IMR-90 (cell line): ENCODE measurements at regions not wholly inside any gene's neighbourhood (a gene's known extent, or its start where the extent isn't known, plus 50 kb on each side); places are given as distances from the start of the nearest gene placed in this dataset.

Experiments used
- ATAC-seq: fragments of 200-7000 bp; cut with Tn5 transposase; 2 replicates; pipeline ENCODE4 v1.9.1; 2020; ENCODE audit warnings: low read depth, mild to moderate bottlenecking, moderate library complexity
- BruUV-seq: library from RNA; stranded (reverse); fragments of 400-500 nt; replicated peaks from 2 replicates; lab custom pipeline; 2021; lab: Mats Ljungman, UMichigan
- CTCF ChIA-PET: fragments of 300-600 bp; formaldehyde crosslinking; extraction: SDS; loops from one replicate; lab custom pipeline; 2021; ENCODE audit warnings: antibody characterized with exemption; lab: Yijun Ruan, JAX
- POLR2A ChIA-PET: fragments of 300-600 bp; sonication (Branson Sonifier 250); formaldehyde crosslinking; loops from one replicate; lab custom pipeline; 2022; ENCODE audit warnings: antibody characterized with exemption; ENCODE audit not compliant: unreplicated experiment; lab: Charles Lee
- DNase-seq: peaks from one replicate; pipeline ENCODE4 v3.0.0; 2013
- H2AFZ ChIP-seq: replicated peaks from 2 replicates; pipeline ENCODE3; 2013; ENCODE audit warnings: low read length, mild to moderate bottlenecking; ENCODE audit not compliant: poor library complexity
- H2AK5ac ChIP-seq: 2 replicates; pipeline ENCODE4 v1.6.1; 2013; ENCODE audit warnings: low read depth, low read length, inconsistent platforms
- H2AK9ac ChIP-seq: replicated peaks from 2 replicates; pipeline ENCODE3; 2013; ENCODE audit warnings: mild to moderate bottlenecking, low read depth, low read length, moderate library complexity; ENCODE audit not compliant: poor library complexity
- H2BK120ac ChIP-seq: 2 replicates; pipeline ENCODE4 v1.6.1; 2013; ENCODE audit warnings: low read depth, low read length, inconsistent platforms
- H2BK15ac ChIP-seq: 3 replicates; pipeline ENCODE4 v1.6.1; 2013; ENCODE audit warnings: low read depth, low read length, inconsistent platforms
- H2BK20ac ChIP-seq: 2 replicates; pipeline ENCODE4 v1.6.1; 2013; ENCODE audit warnings: low read depth, mild to moderate bottlenecking, inconsistent platforms, low read length, moderate library complexity
- H2BK5ac ChIP-seq: 2 replicates; pipeline ENCODE4 v1.6.1; 2013; ENCODE audit warnings: mild to moderate bottlenecking, low read depth, low read length, inconsistent platforms; ENCODE audit not compliant: poor library complexity, severe bottlenecking
- H3K14ac ChIP-seq: replicated peaks from 2 replicates; pipeline ENCODE4 v1.6.1; 2013; ENCODE audit warnings: low read depth, low read length, inconsistent platforms
- H3K18ac ChIP-seq: 2 replicates; pipeline ENCODE4 v1.6.1; 2013; ENCODE audit warnings: low read depth, low read length, control low read depth
- H3K23ac ChIP-seq: 2 replicates; pipeline ENCODE4 v1.6.1; 2013; ENCODE audit warnings: low read depth, low read length, inconsistent platforms
- H3K27ac ChIP-seq: 2 replicates; pipeline ENCODE4 v1.5.1; 2013; ENCODE audit warnings: mild to moderate bottlenecking, control low read depth, low read length; ENCODE audit not compliant: insufficient read depth
- H3K27me3 ChIP-seq: 2 replicates; pipeline ENCODE4 v1.6.1; 2013; ENCODE audit warnings: low read length; ENCODE audit not compliant: control insufficient read depth, insufficient read depth
- H3K36me3 ChIP-seq: 2 replicates; pipeline ENCODE4 v1.6.1; 2013; ENCODE audit warnings: low read length, mixed read lengths; ENCODE audit not compliant: control insufficient read depth, insufficient read depth
- H3K4ac ChIP-seq: 2 replicates; pipeline ENCODE4 v1.6.1; 2013; ENCODE audit warnings: low read depth, low read length, inconsistent platforms
- H3K4me1 ChIP-seq: 2 replicates; pipeline ENCODE4 v1.6.1; 2013; ENCODE audit warnings: low read length, mixed read lengths; ENCODE audit not compliant: control insufficient read depth, insufficient read depth
- H3K4me2 ChIP-seq: 2 replicates; pipeline ENCODE4 v1.6.1; 2013; ENCODE audit warnings: low read depth, mild to moderate bottlenecking, control low read depth, low read length, moderate library complexity
- H3K4me3 ChIP-seq: 2 replicates; pipeline ENCODE4 v1.5.1; 2013; ENCODE audit warnings: low read depth, mild to moderate bottlenecking, control low read depth, low read length, moderate library complexity; ENCODE audit not compliant: insufficient read depth
- H3K56ac ChIP-seq: 2 replicates; pipeline ENCODE4 v1.6.1; 2013; ENCODE audit warnings: low read length, inconsistent platforms; ENCODE audit not compliant: insufficient read depth; ENCODE audit errors: extremely low read depth
- H3K79me1 ChIP-seq, 2 experiments: 2 replicates each; pipeline ENCODE4 v1.6.1; 2013; ENCODE audit warnings: low read length in 2 of 2, inconsistent platforms in 1 of 2, low read depth in 1 of 2
- H3K9ac ChIP-seq: 2 replicates; pipeline ENCODE4 v1.6.1; 2013; ENCODE audit warnings: low read depth, low read length, control low read depth
- H3K9me1 ChIP-seq: 2 replicates; pipeline ENCODE4 v1.6.1; 2013; ENCODE audit warnings: low read length, inconsistent platforms; ENCODE audit not compliant: insufficient read depth
- H3K9me3 ChIP-seq: 2 replicates; pipeline ENCODE4 v1.6.1; 2013; ENCODE audit warnings: low read length; ENCODE audit not compliant: control insufficient read depth, insufficient read depth
- H4K20me1 ChIP-seq: 2 replicates; pipeline ENCODE4 v1.6.1; 2013; ENCODE audit warnings: low read length, inconsistent platforms; ENCODE audit not compliant: insufficient read depth
- H4K5ac ChIP-seq: 2 replicates; pipeline ENCODE4 v1.6.1; 2013; ENCODE audit warnings: mild to moderate bottlenecking, low read depth, low read length, control low read depth
- H4K8ac ChIP-seq, 2 experiments: 2 replicates each; pipeline ENCODE4 v1.6.1; 2013; ENCODE audit warnings: low read depth in 2 of 2, low read length in 2 of 2, control low read depth in 1 of 2, inconsistent platforms in 1 of 2
- H4K91ac ChIP-seq: 2 replicates; pipeline ENCODE4 v1.6.1; 2013; ENCODE audit warnings: low read depth, low read length, inconsistent platforms; ENCODE audit not compliant: insufficient read depth
- CEBPB ChIP-seq: IDR thresholded peaks from 2 replicates; pipeline ENCODE4 v1.6.1; 2012; ENCODE audit warnings: low read depth, low read length, improper control_type of control experiment
- CHD1 ChIP-seq: IDR thresholded peaks from 2 replicates; pipeline ENCODE4 v1.6.1; 2012; ENCODE audit warnings: low read depth, low read length, improper control_type of control experiment
- CTCF ChIP-seq: conservative IDR thresholded peaks from 2 replicates; pipeline ENCODE4 v1.5.1; 2012; ENCODE audit warnings: mild to moderate bottlenecking, low read depth, low read length, improper control_type of control experiment
- ELK1 ChIP-seq: fragments of 150-350 bp; IDR thresholded peaks from 2 replicates; pipeline ENCODE4 v1.6.1; 2016; ENCODE audit warnings: low read depth, mild to moderate bottlenecking, low read length, moderate library complexity, borderline replicate concordance
- FOS ChIP-seq: fragments of 150-350 bp; IDR thresholded peaks from 2 replicates; pipeline ENCODE4 v1.6.1; 2016; ENCODE audit warnings: low read depth, low read length
- MAFK ChIP-seq: IDR thresholded peaks from 2 replicates; pipeline ENCODE4 v1.6.1; 2012; ENCODE audit warnings: low read depth, low read length, improper control_type of control experiment
- MXI1 ChIP-seq: IDR thresholded peaks from 2 replicates; pipeline ENCODE4 v1.6.1; 2012; ENCODE audit warnings: low read depth, mild to moderate bottlenecking, low read length, moderate library complexity, borderline replicate concordance
- POLR2A ChIP-seq: IDR thresholded peaks from 2 replicates; pipeline ENCODE4 v1.6.1; 2012; ENCODE audit warnings: mild to moderate bottlenecking, low read depth, low read length
- RAD21 ChIP-seq: IDR thresholded peaks from 2 replicates; pipeline ENCODE4 v1.6.1; 2012; ENCODE audit warnings: low read length, improper control_type of control experiment
- RCOR1 ChIP-seq: IDR thresholded peaks from 2 replicates; pipeline ENCODE4 v1.6.1; 2012; ENCODE audit warnings: mild to moderate bottlenecking, low read length, improper control_type of control experiment; ENCODE audit not compliant: insufficient replicate concordance
- RFX5 ChIP-seq: IDR thresholded peaks from 2 replicates; pipeline ENCODE4 v1.8.0; 2012; ENCODE audit warnings: low read depth, mild to moderate bottlenecking, low read length, moderate library complexity
- SMC3 ChIP-seq: fragments of 150-350 bp; IDR thresholded peaks from 2 replicates; pipeline ENCODE4 v1.6.1; 2016; ENCODE audit warnings: low read depth, mild to moderate bottlenecking, antibody characterized with exemption, low read length, moderate library complexity
- USF2 ChIP-seq: fragments of 150-350 bp; IDR thresholded peaks from 2 replicates; pipeline ENCODE4 v1.6.1; 2017; ENCODE audit warnings: mild to moderate bottlenecking, antibody characterized with exemption, low read length, low read depth
- WGBS, 2 experiments: methylation state at CpG; one replicate each; pipeline versions ENCODE4 v1.1.5 to v1.1.7; 2013; ENCODE audit warnings: missing lambda C conversion rate in 2 of 2; ENCODE audit not compliant: insufficient read length in 1 of 2; ENCODE audit errors: extremely low coverage in 2 of 2; 5-methylcytosine and 5-hydroxymethylcytosine counted together
- dilution Hi-C: fragments of 300-500 bp; cut with HindIII; formaldehyde crosslinking; loops from one replicate; pipeline ENCODE4 v1.14.3; 2018; ENCODE audit warnings: low sequenced_read_pairs; ENCODE audit not compliant: unreplicated experiment
- in situ Hi-C: fragments of 300-500 bp; cut with MboI; formaldehyde crosslinking; loops from 3 replicates; pipeline ENCODE4 v1.14.3; 2019; ENCODE audit warnings: low sequenced_read_pairs, inconsistent platforms, mixed read lengths
- intact Hi-C: fragments of 100-400 bp; cut with micrococcal nuclease; formaldehyde crosslinking; loops from 2 replicates; pipeline ENCODE4 v1.10.0; 2022

GRCh38 chr9:16052146-16052545 is 499.3 kb downstream of the CCDC171 start:
- Histone ChIP-seq H3K14ac (0 out of 2 replicates have a peak overlapping the region, but pooled peaks have one; percentile 21), H3K27me3 (no peaks in the 10 kb centered on the region), H3K4me2 (no peak overlapping the region), H2AK5ac (peak overlapping the region; percentile 36; the same call in 1 of the 2 replicates), H3K4me1 (no peaks in the 10 kb centered on the region; the same call in 1 of the 2 replicates), H2AK9ac (no peak overlapping the region), H3K23ac (no peak overlapping the region), H3K18ac (no peak overlapping the region), H3K9me1 (no peaks in the 10 kb centered on the region), H4K20me1 (no peaks in the 10 kb centered on the region), H3K79me1 (no peaks in the 10 kb centered on the region), H3K9ac (no peak overlapping the region), H3K36me3 (no peaks in the 10 kb centered on the region), H3K9me3 (no peaks in the 10 kb centered on the region), H2BK120ac (peak overlapping the region; percentile 2; the same call in 1 of the 2 replicates), H3K4ac (no peak overlapping the region), H4K91ac (no peak overlapping the region), H2AFZ (peak overlapping the region; percentile 67), H4K8ac (no peak overlapping the region), H2BK20ac (no peak overlapping the region; the same call in 1 of the 2 replicates), H4K5ac (no peak overlapping the region), H2BK15ac (no peak overlapping the region), H3K4me3 (no peak overlapping the region), H2BK5ac (no peak overlapping the region), H3K56ac (no peak overlapping the region), H3K27ac (no peak overlapping the region)
- POLR2A ChIA-PET = no interaction called here
- in situ Hi-C loops = no loop called here
- BruUV-seq = no TSS peak
- CTCF ChIA-PET = no interaction called here
- ATAC-seq (no peak), DNase-seq (no peak)
- TF ChIP-seq CEBPB = no peak
- no peak for TF ChIP-seq RFX5
- TF ChIP-seq CTCF = no peak
- no peak for TF ChIP-seq POLR2A
- no peak for TF ChIP-seq MXI1
- no peak for TF ChIP-seq USF2
- TF ChIP-seq FOS = no peak
- TF ChIP-seq CHD1 = no peak
- no peak for TF ChIP-seq RAD21
- no peak for TF ChIP-seq MAFK
- no peak for TF ChIP-seq RCOR1
- TF ChIP-seq ELK1 = no peak
- no peak for TF ChIP-seq SMC3
- intact Hi-C loops = no loop called here
- WGBS, 2 experiments = no CpG with 5 or more reads among the region's 5 CpGs
- dilution Hi-C loops = no loop called here
